GM23338 (cell line): ENCODE measurements at regions not wholly inside any gene's neighbourhood (a gene's known extent, or its start where the extent isn't known, plus 50 kb on each side); places are given as distances from the start of the nearest gene placed in this dataset.

ENCODE experiments used
- CREB1 ChIP-seq: fragments of 250-450 bp; sonication (Bioruptor Pico); IDR thresholded peaks from 2 replicates; pipeline ENCODE4 v1.5.0; 2020; ENCODE audit warnings: low read depth, mild to moderate bottlenecking, moderate library complexity
- NANOG ChIP-seq: IDR thresholded peaks from 2 replicates; pipeline ENCODE4 v1.6.1; 2016; ENCODE audit warnings: antibody characterized with exemption, borderline replicate concordance
- POLR2AphosphoS5 ChIP-seq: IDR thresholded peaks from 2 replicates; pipeline ENCODE4 v1.6.1; 2016; ENCODE audit warnings: antibody characterized with exemption, low read depth
- TF ChIP-seq, protein P1 (sequence below), 2 experiments: fragments of 200-600 bp in 1 of 2; sonication (generic) in 1 of 2; conservative IDR thresholded peaks; 2 replicates each; pipeline versions ENCODE4 v1.5.1 to v1.6.1; 2016 to 2017; ENCODE audit warnings: antibody characterized with exemption in 2 of 2, low read depth in 2 of 2, mild to moderate bottlenecking in 2 of 2, moderate library complexity in 1 of 2

- TF ChIP-seq POLR2AphosphoS5 (no peak), CREB1 (CRISPR knock-in tag) (no peak), NANOG (no peak)
- TF ChIP-seq, protein P1, sequence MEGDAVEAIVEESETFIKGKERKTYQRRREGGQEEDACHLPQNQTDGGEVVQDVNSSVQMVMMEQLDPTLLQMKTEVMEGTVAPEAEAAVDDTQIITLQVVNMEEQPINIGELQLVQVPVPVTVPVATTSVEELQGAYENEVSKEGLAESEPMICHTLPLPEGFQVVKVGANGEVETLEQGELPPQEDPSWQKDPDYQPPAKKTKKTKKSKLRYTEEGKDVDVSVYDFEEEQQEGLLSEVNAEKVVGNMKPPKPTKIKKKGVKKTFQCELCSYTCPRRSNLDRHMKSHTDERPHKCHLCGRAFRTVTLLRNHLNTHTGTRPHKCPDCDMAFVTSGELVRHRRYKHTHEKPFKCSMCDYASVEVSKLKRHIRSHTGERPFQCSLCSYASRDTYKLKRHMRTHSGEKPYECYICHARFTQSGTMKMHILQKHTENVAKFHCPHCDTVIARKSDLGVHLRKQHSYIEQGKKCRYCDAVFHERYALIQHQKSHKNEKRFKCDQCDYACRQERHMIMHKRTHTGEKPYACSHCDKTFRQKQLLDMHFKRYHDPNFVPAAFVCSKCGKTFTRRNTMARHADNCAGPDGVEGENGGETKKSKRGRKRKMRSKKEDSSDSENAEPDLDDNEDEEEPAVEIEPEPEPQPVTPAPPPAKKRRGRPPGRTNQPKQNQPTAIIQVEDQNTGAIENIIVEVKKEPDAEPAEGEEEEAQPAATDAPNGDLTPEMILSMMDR (conservative IDR thresholded peaks at IDR 0.05; ENCODE audit: low read depth in 2 of 2) = no peak
Measured at GRCh38 chr15:94008104-94009074, 223.0 kb upstream of the MCTP2 start.
